ENCODE measurements at regions not wholly inside any gene's neighbourhood (a gene's known extent, or its start where the extent isn't known, plus 50 kb on each side); places are given as distances from the start of the nearest gene placed in this dataset.

- Histone ChIP-seq H2AFZ (ENCODE audit: low read depth, low read length, poor library complexity, severe bottlenecking) (no peak overlapping the region), H3K9me2 (ENCODE audit: insufficient read depth) (no peaks in the 10 kb centered on the region), H3K9me3 (ENCODE audit: control insufficient read depth in 1 of 2, insufficient read depth in 1 of 2, low read depth in 1 of 2, low read length in 2 of 2) (no peaks in the 10 kb centered on the region), H3K27me3 (ENCODE audit: insufficient read depth, low read length) (no peaks in the 10 kb centered on the region), H4K20me1 (ENCODE audit: insufficient read depth) (no peaks in the 10 kb centered on the region), H3K9ac (ENCODE audit: low read length) (no peak overlapping the region), H3K79me2 (ENCODE audit: insufficient read depth, low read length) (no peaks in the 10 kb centered on the region), H3K27ac (ENCODE audit: low read depth, low read length) (no peak overlapping the region), H3K36me3 (ENCODE audit: control insufficient read depth in 1 of 2, insufficient read depth in 2 of 2, low read length in 2 of 2) (no peaks in the 10 kb centered on the region), H3K4me2 (ENCODE audit: low read length) (no peak overlapping the region), H3K4me1 (ENCODE audit: control insufficient read depth in 1 of 2, insufficient read depth in 2 of 2, low read length in 2 of 2) (no peaks in the 10 kb centered on the region), H3K4me3 (replicated peaks in 1 of 2; ENCODE audit: low read depth in 1 of 2, low read length in 2 of 2) (no peak overlapping the region)
- RAD21 ChIA-PET (ENCODE audit: low non-redundant PET in 1 of 2, low total read pairs in 2 of 2, uncharacterized antibody in 2 of 2, unreplicated experiment in 2 of 2), result no interaction called here
- POLR2A ChIA-PET, result no interaction called here
- CTCF ChIA-PET, result no interaction called here
- DNase-seq (ENCODE audit: low read depth, low spot score), result no peak
- TF ChIP-seq REST (IDR thresholded peaks at IDR 0.05; ENCODE audit: low read depth) (no peak), ATF3 (IDR thresholded peaks at IDR 0.05) (no peak), MAX (IDR thresholded peaks at IDR 0.05) (no peak), EGR1 (IDR thresholded peaks at IDR 0.05; ENCODE audit: low read depth) (no peak), YY1 (IDR thresholded peaks at IDR 0.05; ENCODE audit: extremely low read depth, insufficient replicate concordance, low read depth, low read length) (no peak), ZBTB33 (IDR thresholded peaks at IDR 0.05; ENCODE audit: extremely low read depth, insufficient replicate concordance, low read length) (no peak), SRF (IDR thresholded peaks at IDR 0.05; ENCODE audit: low read depth) (no peak), CBX3 (IDR thresholded peaks at IDR 0.05; ENCODE audit: low read depth) (no peak), FOSL1 (IDR thresholded peaks at IDR 0.05; ENCODE audit: low read depth) (no peak)
- no TSS peak for BruUV-seq (replicated peaks)
- intact Hi-C loops (cut with micrococcal nuclease), result no loop called here
- ATAC-seq, result no peak
Observed at GRCh38 chr13:104799152-104799551, 1732.9 kb upstream of the SLC10A2 start.

Measured in HCT116 (cell line).